Activated T-cell treated with anti-CD3 and anti-CD28 coated beads, Interleukin-2, amount 50 U/mL, for 1 hour (primary cell): ENCODE measurements at regions not wholly inside any gene's neighbourhood (a gene's known extent, or its start where the extent isn't known, plus 50 kb on each side); places are given as distances from the start of the nearest gene placed in this dataset.

Source experiments
- DNase-seq: peaks from one replicate; pipeline ENCODE4 v3.0.0-alpha.2; 2020

DNA sequence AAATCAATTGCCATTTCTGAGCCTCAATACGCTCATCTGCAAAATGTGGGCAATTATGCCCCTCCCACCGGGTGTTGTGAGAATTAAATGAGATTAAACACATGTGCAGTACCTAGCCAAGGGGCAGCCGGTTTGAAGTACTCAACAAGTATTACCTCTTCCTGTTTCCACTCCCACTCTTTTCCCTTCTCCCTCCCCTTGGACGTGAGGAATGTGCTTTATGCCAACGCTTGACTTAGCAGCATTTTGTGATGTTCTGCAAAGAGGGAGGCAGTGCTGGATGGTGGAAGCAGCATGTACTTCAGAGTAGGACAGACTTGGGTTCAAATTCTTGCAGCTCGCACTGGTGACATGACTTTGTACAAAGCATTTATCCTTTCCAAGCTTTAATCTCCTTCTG, 306.0 kb downstream of the BUD13 start:
- DNase-seq, result no peak

DNA sequence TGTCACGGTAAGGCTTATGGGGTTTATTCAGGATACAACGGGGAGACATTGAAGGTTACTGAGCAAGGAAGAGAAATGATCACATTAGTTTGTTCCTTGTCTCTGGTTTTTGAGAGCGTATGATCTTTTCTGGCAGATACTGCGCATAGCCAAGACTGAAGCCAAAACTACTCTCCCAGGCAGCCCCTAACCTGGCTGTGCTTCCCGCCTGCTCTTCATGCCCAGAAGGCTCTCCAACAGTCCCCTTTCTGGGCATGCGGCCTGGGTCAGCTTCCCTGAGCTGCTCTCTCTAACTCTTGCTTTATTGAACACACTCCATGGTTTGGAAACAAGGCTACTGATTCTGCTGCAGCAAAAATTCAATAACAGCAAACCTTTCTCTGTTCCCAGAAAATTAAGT, 306.6 kb downstream of the BUD13 start:
- DNase-seq, result no peak

DNA sequence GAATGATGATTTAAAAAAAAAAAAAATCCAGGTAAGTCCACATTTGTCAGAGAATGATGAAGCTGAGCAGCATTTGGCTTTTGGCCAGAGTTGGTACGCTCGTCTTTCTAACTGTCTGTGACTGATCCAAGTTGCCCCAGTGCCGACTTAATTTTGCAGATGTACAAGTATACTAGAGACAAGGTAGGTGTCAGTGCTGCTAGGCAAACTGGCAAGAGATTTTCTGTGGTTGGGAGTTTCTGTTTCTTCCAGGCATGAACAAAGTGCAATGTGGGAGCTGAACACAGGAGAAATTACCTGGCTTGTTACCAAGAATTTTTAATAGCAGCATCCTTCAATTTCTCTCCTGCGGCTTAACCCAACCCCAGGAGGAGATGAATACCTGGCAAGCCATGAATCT, 307.7 kb downstream of the BUD13 start:
- no peak for DNase-seq

DNA sequence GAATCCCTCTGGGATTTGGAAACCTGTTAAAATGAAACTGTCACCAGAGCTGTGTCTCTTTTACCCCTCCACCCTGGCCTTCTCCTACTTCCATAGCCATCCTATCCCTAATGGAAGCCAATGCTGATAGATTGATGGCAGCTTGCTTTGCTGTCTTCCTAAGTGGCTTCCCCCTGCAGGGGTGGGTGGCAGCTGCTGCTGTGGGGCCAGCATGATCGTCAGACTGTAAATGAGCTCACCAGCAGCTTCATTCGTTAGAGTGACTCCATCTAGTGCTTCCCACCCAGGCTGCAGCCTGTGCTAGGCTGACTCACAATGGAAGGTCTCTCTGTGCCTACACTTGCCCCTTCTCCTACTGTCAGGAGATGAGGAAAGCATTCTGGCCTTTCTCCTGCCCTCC, 311.0 kb downstream of the BUD13 start:
- DNase-seq, result no peak

DNA sequence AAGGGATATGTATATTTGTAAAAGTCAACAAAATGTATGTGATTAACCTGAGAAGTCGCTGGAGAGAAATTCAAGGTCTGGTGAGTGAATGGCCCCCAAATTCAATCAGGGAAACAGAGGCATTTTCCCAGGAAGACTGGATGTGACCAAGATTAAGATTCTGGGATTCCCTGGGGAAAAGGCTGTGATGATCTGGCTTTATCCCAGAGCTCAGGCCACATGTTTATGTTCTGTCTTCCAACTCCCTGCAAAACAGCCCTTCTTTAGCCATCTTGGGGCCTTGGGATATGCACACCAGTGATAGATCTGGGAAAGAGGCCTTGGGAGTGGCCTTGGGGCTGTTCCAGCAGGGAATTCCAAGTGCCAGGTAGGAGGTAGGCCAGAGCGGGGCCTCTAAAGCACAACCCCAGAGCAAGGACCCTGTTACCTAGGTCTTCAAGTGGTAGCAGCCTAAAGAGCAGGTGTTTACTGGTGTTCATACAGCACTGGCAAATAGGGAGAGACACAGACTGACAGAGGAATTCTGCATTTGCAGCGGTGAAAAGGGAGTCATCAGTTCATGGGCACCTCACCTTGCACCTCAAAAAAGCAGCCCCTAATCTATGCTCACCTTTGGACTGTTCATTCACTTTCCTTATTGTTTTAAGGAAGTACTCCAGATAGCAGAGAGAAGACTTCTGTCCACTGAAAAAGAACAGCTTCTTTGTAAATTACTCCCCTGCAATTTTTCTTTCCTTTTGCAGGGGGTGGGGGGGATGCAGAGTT, 312.4 kb downstream of the BUD13 start:
- no peak for DNase-seq

DNA sequence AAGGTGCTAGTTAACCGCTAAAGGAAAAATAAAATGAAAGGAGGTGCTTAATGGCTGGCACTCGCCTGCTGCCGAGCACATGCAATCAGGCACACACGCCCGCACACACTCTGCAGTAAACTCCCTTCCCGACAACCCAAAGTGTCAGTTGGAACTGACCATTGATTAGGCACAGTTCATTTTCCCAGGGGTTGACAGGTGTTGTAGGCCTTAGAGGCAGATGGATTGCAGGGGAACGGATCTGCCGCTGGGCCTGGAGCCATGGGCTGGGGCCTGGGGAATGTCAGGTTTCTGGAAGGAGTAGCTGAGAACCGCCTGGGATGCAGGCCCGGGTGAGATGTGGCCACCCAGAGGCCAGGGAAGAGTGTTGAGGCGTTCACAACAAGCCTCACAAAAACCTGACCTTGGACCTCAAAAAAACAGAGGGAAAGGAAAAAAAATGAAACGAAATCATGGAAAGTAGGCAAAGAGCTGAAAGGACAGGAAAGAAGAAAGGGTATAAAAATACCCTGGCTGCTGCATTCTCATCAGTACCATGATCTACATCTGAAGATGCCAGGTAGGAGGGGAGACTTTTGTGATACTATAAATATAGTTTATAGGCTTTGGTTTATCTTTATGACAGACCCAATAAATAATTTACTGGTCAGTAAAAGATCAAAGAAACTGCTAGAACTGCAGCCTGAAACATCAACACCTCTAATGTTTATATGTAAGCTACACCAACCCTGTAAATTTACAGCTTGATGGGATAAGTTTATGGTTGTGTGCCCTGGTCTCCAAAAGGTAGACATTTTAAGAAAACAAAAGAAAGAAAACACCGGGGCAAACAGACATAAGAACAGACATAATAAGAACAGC, 313.4 kb downstream of the BUD13 start:
- DNase-seq, result no peak

DNA sequence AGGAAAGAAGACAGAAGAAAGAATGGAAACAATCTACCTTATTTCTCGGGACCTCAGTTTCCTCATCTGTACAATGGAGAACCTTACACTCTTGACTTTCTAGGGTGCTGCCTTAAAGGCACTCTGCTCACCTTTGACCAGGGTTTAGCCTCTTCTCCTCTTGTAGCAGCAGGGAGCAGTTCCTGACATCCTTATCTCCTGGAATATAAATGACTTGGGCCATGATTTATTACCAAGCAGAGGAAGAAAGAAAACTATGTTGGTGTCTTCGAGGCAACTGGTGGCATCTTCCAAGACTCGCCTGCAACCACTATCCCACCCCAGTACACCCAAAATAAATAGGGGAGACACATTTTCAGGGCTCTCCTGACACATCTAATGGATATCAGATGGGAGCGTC, 314.2 kb downstream of the BUD13 start:
- no peak for DNase-seq

DNA sequence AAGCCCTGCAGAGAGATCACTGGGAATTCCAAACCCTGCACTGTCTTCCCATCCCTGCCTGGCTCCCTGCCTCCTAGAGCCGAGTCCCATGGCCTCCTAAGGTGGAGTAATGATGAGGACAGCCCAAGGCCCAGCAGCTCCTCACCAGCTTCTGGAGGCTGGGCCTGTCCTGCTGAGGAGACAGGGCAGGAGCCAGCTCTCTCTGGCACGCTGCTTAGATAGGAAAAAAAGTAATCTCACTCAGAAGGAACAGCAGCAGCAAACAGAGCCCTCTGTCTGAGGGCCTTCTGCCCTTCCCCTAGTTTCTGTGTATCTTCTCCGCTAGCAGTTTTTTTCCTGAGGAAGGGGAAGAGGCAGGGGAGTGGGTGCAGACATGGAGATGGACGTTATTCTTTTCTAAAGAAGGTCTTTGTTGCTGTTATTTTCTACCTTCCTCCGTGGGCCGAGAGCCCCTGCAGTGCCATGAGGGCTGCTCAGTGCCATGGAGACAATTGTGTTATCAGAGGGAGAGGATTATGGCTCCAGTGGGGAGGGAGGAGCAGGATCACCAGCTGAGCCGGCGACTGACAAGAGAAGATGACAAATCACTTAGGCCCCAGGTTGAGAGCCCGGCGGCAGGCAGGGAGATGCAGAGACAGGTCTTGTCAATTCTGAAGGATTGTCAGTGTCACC, 315.3 kb downstream of the BUD13 start:
- DNase-seq, result no peak

DNA sequence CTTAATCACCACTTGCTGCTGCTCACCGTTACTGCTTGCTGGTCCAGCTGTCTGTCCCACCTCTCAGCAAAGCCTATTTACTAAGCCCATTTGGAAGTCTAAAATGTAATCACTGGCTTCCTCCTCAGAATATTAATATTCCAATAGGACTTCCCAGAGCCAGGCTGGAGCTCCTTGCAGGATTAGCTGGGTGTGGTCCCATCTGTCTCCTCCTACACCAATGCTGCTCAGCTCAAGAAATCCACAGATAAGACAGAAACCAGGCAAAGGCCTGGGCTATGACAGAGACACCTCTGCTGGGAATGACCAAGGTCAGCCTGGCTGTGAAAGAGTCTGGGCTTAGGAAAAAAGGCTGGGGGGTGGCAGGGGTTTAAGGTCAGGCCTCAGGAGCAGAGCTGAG, 317.8 kb downstream of the BUD13 start:
- DNase-seq, result no peak

DNA sequence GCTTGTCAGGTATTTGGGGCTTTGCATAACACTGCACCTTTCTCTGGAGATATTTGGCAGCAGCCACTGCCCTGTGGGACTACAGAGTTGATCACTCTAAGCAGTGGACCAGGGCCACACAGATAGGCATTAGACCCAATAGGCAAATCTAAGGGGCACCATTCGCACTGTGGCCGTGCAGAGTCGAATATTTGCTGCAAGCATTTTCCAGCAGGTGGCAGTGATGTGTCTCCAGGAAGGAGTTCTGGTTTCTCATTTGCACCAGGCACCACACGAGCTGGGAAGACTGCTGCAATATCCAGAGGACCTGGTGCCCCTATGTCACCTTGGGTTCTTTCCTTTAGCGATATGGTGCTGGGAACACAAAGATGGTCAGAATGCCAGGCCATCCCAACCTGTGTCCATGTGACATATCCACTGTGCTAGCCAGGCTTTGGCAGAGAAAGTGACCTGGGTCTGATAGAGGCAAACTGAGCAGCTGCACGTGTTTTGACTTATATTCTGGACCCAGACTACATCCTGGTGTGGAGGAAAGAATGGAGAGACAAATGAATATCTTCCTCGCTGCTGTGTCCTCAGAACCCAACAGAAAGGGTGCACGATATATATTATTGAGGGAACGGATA, 318.7 kb downstream of the BUD13 start:
- no peak for DNase-seq

DNA sequence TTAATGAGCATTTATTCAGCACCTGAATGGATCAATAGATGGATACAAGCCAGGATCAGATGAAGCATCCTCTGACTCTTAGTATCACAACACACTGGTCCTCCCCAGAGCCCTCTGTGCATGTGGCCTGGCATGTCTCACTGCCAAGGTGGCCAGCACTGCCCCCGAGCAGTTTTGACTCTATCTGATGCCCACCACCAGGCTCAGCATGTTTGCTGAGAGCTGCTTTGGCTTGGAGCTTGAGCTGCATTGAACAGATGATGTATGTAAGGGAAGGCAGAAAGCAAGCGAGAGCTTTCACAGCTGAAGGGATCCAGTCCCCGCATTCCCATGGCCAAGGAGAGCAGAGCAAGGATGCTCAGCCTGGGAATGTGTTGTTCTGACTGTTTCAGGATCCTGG, 320.3 kb downstream of the BUD13 start:
- no peak for DNase-seq

DNA sequence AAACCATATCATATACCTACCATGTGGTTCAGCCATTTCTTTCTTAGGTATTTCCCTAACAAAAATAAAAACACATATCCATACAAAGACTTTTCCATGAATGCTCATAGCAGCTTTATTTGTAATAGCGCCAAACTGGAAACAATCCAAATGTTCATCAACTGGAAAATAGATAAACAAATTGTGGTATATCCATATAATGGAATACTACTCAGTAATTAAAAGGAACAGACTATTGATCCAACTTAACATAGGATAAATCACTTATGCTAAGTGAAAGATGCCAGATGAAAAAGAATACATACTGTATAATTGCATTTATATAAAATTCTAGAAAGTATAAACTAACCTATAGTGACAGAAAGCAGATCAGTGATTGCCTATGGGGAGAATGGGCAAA, 323.3 kb downstream of the BUD13 start:
- no peak for DNase-seq

DNA sequence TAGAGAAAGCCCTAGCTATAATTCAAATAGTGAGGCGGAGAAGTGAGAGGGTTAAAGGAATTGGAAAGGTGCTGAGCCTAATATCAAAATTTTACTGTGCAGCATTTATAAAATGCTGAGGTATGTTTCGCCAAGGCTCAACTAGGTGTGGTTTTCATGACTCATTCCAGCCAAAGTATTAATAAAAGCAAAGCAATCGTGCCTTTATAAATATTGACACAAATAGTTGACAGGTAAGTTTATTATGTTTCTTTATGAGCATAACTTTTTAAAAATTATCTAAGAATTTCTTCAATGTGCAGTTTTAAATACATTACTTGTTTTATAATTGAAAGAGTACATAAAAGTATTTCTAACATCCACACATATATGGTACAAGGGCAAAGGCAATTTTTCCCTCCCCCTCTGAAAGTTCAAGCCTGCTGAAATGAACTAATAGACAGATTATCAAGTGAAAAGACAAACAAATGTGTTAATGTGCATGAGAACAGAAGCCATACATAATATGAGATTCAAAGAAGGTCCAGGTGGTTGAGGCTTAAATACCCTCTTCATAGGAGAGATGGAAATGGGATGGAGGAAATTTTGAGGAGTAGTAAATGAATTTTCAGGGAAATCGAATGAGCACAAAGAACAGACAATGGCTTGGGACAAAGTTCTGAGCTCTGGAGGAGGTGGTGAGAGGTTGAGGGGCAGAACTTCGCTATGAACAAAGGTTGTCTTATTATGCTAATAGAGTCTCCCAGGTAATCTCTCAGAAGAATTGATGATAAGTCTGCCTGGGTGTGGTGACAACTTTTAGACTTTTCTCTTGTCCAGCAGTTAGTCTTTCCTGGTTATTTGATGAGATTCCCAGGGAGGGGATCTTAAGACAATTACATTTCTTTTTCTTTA, 326.5 kb downstream of the BUD13 start:
- DNase-seq, result no peak

DNA sequence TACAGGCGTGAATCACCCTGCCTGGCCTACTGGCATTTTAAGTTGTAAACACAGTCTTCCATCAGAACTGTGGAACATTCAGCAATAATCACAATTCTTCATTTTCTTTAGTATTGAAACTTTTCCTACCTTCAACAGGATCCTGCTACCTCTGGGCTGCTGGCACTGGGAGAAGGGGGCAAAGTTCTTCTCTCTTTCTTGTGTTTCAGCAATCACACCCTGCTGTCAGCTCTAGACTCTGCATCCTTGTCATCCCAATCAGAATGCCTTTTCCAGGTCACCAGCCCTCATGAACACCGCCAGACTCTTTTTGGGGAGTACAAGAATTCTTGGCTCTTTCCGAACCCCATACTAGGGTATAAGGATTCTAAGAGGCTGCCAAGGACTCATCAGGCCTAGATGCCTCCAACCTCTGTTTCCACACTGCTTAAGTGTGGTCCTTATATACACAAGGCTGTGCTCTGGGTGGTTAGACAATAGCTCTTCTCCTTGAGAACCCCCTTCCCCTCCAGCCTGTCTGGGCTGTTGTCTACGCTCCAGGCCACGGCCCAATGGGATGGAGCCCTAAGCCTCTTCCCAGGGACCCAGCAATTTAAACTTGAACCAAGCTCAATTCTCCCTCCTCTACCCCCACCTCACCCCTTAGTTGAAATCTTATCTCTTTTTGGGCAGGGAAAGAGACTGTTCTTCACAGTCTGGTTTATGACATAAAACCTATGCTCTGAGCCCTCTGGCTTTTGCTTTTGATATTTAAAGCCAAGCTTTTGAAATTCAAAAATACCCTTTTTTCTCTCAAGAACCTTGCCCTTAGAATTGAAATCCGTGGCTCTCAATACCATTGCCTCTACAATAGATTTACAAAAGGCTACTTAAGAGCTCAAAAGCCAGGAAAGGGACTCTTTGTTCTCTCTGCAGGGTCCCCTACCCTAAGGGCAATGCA, 327.4 kb downstream of the BUD13 start:
- DNase-seq, result no peak

DNA sequence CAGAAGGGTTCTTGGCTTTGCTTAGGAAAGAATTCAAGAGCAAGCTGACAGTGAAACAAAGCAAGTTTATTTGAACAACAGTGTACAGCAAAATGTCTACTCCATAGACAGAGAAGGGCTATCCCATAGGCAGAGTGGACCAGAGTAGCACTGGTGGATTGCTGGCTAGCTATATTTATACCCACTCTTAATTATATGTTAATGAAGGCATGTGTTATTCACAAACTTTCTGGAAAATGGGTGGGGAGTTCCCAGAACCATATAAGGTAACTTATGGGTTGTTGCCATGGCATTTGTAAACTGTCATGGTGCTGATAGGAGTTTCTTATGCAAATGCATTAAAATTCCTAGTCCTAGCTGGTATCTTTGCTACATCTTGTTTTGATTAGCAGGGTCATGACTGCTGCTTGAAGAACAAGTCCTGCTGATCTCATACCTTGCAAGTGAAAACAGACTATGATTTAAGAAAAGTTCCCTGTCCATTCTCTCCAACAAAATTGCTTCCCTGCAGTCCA, 330.5 kb downstream of the BUD13 start:
- no peak for DNase-seq

DNA sequence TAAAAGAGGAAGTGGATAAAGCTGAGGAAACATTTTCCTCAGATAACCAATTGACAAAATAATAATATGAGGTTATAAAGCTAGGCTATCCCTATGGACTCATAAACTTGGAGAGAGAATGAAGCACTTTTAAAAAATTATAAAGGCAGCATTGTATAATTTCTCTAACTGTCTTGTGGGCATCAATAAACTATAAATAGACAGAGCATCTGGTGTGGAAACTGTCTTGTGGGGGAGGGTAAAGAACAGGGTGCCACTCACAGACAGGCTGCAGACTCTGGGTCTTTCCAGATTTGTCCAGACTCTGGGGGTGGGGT, 333.5 kb downstream of the BUD13 start:
- no peak for DNase-seq

DNA sequence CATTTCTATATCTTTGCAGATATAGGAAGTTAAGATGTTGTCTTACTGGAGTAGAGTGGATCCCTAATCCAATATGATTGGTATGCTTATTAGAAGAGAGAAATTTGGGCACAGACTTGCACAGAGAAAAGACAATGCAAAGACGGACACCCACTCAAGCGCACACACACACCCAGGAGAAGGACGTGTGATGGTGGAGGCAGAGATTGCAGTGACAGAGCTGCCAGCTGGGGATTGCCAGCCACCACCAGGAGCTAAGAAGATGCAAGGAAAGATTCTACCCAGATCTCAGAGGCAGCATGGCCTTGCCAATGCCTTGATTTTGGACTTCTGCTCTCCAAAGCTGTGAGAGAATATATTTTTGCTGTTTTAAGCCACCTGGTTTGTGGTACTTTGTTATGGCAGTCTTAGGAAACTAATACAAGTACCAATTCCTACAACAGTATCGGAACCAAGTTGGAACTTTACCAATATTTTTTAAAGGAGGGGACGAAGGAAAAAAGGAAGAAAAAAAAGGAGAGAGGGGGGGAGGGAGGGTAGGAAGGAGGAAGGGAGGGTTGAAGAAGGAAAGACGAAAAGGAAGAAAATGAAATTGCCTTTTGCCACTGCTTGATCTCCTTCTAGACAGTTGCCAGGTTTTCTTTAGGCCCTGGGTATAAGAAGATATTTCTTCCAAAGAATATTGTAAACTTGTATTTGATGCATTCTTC, 334.0 kb downstream of the BUD13 start:
- DNase-seq, result no peak

DNA sequence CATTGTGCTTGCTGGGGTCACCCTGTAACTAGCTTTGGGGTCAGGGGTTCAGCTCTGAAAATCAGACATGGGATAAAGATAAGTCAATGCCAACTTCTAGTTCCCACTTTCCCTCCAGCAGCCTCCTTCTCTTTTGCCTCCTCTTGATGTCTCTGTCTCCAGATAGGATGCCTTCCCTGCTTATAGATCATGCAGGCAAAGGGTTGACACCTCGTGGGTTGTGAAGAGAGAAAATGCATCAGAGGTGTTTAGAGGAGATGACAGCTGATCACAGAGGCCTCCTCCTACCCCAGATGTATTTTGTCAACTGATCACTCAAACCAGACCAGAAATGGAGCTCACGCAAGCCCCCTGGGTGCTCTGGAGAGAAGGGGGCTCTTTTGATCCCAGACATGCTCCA, 337.8 kb downstream of the BUD13 start:
- no peak for DNase-seq

DNA sequence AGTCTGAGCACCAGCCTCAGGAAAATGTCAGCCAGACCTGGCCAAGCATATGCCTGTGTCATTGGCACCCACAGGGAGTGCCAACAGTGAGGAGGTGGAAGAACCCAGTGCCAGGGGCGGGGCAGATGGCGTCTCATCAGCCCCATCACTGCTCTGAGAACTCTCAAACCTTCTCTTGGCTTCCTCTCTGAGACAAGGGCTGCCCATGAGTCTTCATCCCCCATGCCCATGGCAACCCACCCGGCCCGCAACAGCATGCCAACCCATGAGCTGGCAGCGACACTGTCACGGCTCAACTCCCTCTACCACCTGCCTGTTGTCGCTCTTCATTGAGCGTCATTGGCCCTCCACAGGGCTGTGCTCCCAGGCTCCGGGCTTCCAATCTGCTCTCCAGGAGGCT, 340.5 kb downstream of the BUD13 start:
- DNase-seq, result no peak

DNA sequence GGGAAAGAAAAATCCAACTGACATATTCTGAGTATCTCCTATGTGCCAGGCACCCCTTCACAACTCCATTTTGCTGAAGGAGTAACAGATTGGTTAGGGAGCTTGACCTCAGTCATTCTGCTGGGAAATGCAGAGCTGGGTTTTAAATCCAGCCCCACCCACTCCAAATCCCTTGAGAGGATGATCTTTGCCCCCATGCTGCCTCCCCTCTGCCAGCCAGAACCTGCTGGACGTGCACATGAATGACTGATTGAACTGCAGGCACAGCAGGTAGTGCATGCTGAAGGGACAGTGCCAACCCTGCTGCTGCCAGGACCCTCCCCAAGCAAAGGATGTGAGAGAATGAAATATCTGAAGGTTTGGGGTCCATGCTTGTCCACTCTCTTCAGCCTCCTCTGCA, 340.9 kb downstream of the BUD13 start:
- DNase-seq, result no peak

DNA sequence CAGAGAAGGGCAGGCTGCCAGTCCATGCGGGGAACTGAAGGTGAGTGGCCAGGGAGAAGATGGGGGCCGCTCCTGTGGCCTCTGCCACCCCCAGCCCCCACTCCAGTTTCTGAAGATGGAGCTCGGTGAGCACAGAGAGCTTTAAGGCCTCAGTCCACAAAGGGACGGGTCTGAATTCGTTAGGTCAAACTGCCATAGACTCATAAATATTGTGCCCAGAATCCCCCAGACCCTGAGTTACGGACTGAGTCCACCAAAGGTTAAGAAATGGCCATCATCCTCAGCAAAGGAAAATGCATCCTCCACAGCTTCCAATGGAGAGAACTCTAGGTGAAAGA, 344.2 kb downstream of the BUD13 start:
- no peak for DNase-seq
